ENCODE measurements at regions not wholly inside any gene's neighbourhood (a gene's known extent, or its start where the extent isn't known, plus 50 kb on each side); places are given as distances from the start of the nearest gene placed in this dataset.

- Histone ChIP-seq H3K9ac (ENCODE audit: insufficient read length) (no peak overlapping the region), H3K9me3 (ENCODE audit: low read depth, low read length) (no peaks in the 10 kb centered on the region), H3K27ac (no peak overlapping the region), H3K36me3 (ENCODE audit: insufficient read depth, low read length) (no peaks in the 10 kb centered on the region), H3K4me3 (no peak overlapping the region)
- TF ChIP-seq POLR2AphosphoS5 (IDR thresholded peaks at IDR 0.05; ENCODE audit: borderline replicate concordance, low read depth, low read length) (no peak), FOXP2 (optimal IDR thresholded peaks at IDR 0.05; ENCODE audit: control extremely low read depth, extremely low read length, insufficient read depth) (no peak), EZH2 (IDR thresholded peaks at IDR 0.05) (no peak)
- DNase-seq (ENCODE audit: low read depth, low spot score) = no peak
Measured at GRCh38 chr7:13159467-13160184, 472.2 kb downstream of the ARL4A start.

DNA sequence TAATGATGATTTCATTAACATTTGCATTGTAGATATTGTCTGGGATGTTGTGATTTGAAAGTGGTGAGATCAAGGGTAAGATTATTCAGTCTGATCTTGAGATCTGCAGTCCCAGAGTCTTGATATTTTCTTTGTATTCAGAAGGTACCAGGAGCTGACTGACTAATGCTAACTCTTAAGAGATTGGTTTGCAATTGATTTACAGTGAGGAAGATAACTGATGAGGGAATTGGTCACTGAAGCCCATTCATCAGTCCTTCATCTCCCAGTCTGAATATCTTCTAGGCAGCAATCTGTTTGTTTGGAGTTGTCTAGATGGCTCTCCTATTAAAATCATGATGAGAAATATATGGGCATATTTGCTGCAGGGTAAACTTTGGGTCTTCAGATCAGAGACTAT, 473.7 kb downstream of the ARL4A start:
- no peaks in the 10 kb centered on the region for H3K36me3 ChIP-seq (ENCODE audit: insufficient read depth, low read length)
- no peak for DNase-seq (ENCODE audit: low read depth, low spot score)
- no peak overlapping the region for H3K4me3 ChIP-seq
- H3K9me3 ChIP-seq (ENCODE audit: low read depth, low read length) = no peaks in the 10 kb centered on the region
- no peak overlapping the region for H3K9ac ChIP-seq (ENCODE audit: insufficient read length)
- H3K27ac ChIP-seq = no peak overlapping the region
- TF ChIP-seq FOXP2 (optimal IDR thresholded peaks at IDR 0.05; ENCODE audit: control extremely low read depth, extremely low read length, insufficient read depth) (no peak), EZH2 (IDR thresholded peaks at IDR 0.05) (no peak), POLR2AphosphoS5 (IDR thresholded peaks at IDR 0.05; ENCODE audit: borderline replicate concordance, low read depth, low read length) (no peak)

GRCh38 chr7:13165854-13166253, 478.4 kb downstream of the ARL4A start:
- Histone ChIP-seq H3K27ac (no peak overlapping the region), H3K4me3 (no peak overlapping the region), H3K36me3 (ENCODE audit: insufficient read depth, low read length) (no peaks in the 10 kb centered on the region), H3K9me3 (ENCODE audit: low read depth, low read length) (no peaks in the 10 kb centered on the region), H3K9ac (ENCODE audit: insufficient read length) (no peak overlapping the region)
- TF ChIP-seq FOXP2 (optimal IDR thresholded peaks at IDR 0.05; ENCODE audit: control extremely low read depth, extremely low read length, insufficient read depth) (no peak), EZH2 (IDR thresholded peaks at IDR 0.05) (no peak), POLR2AphosphoS5 (IDR thresholded peaks at IDR 0.05; ENCODE audit: borderline replicate concordance, low read depth, low read length) (no peak)
- DNase-seq (ENCODE audit: low read depth, low spot score) = no peak

DNA sequence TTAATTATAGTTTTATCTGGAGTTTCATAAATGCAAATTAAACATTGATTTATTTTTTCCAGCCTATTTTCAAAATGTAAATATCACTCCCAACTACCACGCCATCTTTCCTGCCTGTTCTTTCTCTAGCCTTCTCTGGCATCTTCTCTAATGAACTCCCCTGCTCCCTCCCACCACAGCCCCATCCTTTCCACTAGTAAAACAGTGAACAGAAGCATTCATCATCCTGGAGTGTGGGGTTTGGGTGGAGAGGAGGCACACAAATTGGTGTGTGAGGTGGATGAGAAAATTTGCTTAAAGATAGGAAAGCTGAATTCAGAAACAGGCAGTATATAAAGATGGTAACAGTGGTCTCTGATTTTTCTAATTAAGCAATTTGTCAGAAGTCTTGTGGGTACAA, 479.4 kb downstream of the ARL4A start:
- Histone ChIP-seq H3K9me3 (ENCODE audit: low read depth, low read length) (no peaks in the 10 kb centered on the region), H3K27ac (no peak overlapping the region), H3K9ac (ENCODE audit: insufficient read length) (no peak overlapping the region), H3K36me3 (ENCODE audit: insufficient read depth, low read length) (no peaks in the 10 kb centered on the region), H3K4me3 (no peak overlapping the region)
- DNase-seq (ENCODE audit: low read depth, low spot score) = no peak
- TF ChIP-seq POLR2AphosphoS5 (IDR thresholded peaks at IDR 0.05; ENCODE audit: borderline replicate concordance, low read depth, low read length) = no peak
- TF ChIP-seq EZH2 (IDR thresholded peaks at IDR 0.05) = no peak
- TF ChIP-seq FOXP2 (optimal IDR thresholded peaks at IDR 0.05; ENCODE audit: control extremely low read depth, extremely low read length, insufficient read depth) = no peak

GRCh38 chr7:13169356-13169755, 481.9 kb downstream of the ARL4A start:
- no peak for DNase-seq (ENCODE audit: low read depth, low spot score)

DNA sequence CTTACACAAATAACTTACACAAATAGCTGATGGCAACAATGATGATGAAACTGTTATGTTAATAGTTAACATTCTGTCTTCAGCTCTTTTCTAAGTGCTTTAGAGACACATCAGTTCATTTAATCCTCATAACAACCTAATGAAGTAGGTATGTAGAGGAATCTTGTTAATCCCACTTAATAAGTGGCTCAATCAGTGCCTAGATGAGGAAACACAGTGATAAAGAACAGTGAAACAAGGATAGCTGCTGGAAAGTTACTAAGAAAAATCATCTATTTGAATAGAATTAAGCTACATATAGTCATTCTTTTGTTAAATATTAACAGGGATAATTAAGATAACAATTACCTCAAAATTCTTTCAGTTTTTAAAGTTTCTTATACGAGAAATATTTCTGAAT, 487.6 kb downstream of the ARL4A start:
- H3K27ac ChIP-seq = no peak overlapping the region
- H3K4me3 ChIP-seq = no peak overlapping the region
- TF ChIP-seq POLR2AphosphoS5 (IDR thresholded peaks at IDR 0.05; ENCODE audit: borderline replicate concordance, low read depth, low read length) (no peak), FOXP2 (optimal IDR thresholded peaks at IDR 0.05; ENCODE audit: control extremely low read depth, extremely low read length, insufficient read depth) (no peak), EZH2 (IDR thresholded peaks at IDR 0.05) (no peak)
- DNase-seq (ENCODE audit: low read depth, low spot score) = no peak
- no peaks in the 10 kb centered on the region for H3K9me3 ChIP-seq (ENCODE audit: low read depth, low read length)
- H3K9ac ChIP-seq (ENCODE audit: insufficient read length) = no peak overlapping the region
- H3K36me3 ChIP-seq (ENCODE audit: insufficient read depth, low read length) = no peaks in the 10 kb centered on the region

More at GRCh38 chr7:13169356-13169755, 481.9 kb downstream of the ARL4A start:
- Histone ChIP-seq H3K4me3 (no peak overlapping the region), H3K9me3 (ENCODE audit: low read depth, low read length) (no peaks in the 10 kb centered on the region), H3K36me3 (ENCODE audit: insufficient read depth, low read length) (no peaks in the 10 kb centered on the region), H3K9ac (ENCODE audit: insufficient read length) (no peak overlapping the region), H3K27ac (no peak overlapping the region)
- no peak for TF ChIP-seq POLR2AphosphoS5 (IDR thresholded peaks at IDR 0.05; ENCODE audit: borderline replicate concordance, low read depth, low read length)
- no peak for TF ChIP-seq FOXP2 (optimal IDR thresholded peaks at IDR 0.05; ENCODE audit: control extremely low read depth, extremely low read length, insufficient read depth)
- no peak for TF ChIP-seq EZH2 (IDR thresholded peaks at IDR 0.05)

DNA sequence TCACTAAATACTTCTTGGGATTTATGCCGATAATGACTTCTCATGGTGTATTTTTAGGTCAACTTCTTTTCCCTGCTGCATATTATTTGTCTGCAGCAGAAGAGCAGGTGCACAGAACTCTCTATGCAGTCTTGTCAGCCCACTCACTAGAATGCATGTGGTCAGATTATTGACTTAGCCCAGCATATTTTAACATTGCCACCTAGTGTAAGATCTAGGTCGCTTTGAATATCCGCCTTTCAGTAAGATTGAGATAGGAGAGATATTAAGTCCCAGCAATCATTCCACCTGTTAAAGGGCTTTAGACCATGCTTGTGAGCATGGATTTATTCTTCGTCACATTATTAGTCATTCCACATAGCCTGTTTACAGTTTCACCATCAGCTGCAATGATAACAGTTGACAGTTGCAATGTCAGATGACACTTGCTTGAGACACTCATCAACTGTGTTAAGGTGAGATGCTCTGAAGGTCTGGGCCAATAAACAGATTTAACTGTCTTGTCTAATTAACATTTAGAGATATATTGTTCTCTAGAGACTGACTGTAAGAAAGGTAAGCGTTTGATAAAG, 491.7 kb downstream of the ARL4A start:
- TF ChIP-seq POLR2AphosphoS5 (IDR thresholded peaks at IDR 0.05; ENCODE audit: borderline replicate concordance, low read depth, low read length) (no peak), EZH2 (IDR thresholded peaks at IDR 0.05) (no peak), FOXP2 (optimal IDR thresholded peaks at IDR 0.05; ENCODE audit: control extremely low read depth, extremely low read length, insufficient read depth) (no peak)
- Histone ChIP-seq H3K9me3 (ENCODE audit: low read depth, low read length) (no peaks in the 10 kb centered on the region), H3K4me3 (no peak overlapping the region), H3K27ac (no peak overlapping the region), H3K9ac (ENCODE audit: insufficient read length) (no peak overlapping the region), H3K36me3 (ENCODE audit: insufficient read depth, low read length) (no peaks in the 10 kb centered on the region)
- DNase-seq (ENCODE audit: low read depth, low spot score) = no peak

DNA sequence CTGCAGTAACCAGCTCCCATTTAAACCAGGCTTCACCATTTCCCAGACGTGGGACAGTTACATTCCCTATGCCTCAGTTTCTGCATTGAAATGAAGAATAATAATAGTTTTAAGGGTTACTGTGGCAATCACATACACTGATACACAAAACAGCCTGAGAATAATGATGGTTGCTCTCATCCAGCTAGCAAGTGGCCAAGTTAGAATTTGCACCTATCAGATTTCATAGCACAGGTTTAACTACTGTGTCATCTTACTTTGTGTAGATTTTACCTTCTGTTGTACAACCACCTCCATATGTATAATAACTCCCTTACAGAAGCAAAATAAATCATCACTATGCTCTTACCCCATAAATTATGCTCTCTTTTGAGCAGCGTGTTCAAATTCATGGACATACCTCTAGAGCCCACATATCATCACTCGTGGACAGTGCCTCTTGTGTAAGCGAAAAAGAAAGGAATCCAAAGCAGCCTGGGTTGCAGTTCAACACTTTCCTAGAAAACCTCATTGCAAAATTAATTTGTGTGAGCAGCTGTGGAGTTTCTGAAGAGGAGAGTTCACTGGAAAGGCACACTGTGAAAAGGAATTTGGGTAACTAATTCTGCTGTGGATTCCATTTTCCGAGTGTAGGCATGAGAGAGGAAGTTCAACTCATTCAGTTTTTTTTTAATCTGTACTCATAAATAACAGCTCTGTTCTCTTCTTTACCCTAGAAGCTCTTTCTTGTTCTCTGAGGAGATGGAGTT, 492.5 kb downstream of the ARL4A start:
- DNase-seq (ENCODE audit: low read depth, low spot score) = no peak
- Histone ChIP-seq H3K36me3 (ENCODE audit: insufficient read depth, low read length) (no peaks in the 10 kb centered on the region), H3K4me3 (no peak overlapping the region), H3K9ac (ENCODE audit: insufficient read length) (no peak overlapping the region), H3K9me3 (ENCODE audit: low read depth, low read length) (no peaks in the 10 kb centered on the region), H3K27ac (no peak overlapping the region)
- no peak for TF ChIP-seq EZH2 (IDR thresholded peaks at IDR 0.05)
- no peak for TF ChIP-seq POLR2AphosphoS5 (IDR thresholded peaks at IDR 0.05; ENCODE audit: borderline replicate concordance, low read depth, low read length)
- no peak for TF ChIP-seq FOXP2 (optimal IDR thresholded peaks at IDR 0.05; ENCODE audit: control extremely low read depth, extremely low read length, insufficient read depth)
